GM21515 (cell line): ENCODE measurements at regions not wholly inside any gene's neighbourhood (a gene's known extent, or its start where the extent isn't known, plus 50 kb on each side); places are given as distances from the start of the nearest gene placed in this dataset.

Source experiments
- ATAC-seq: cut with Tn5 transposase; IDR thresholded peaks from one replicate; pipeline ENCODE4 v1.9.1; 2021; ENCODE audit not compliant: unreplicated experiment

- ATAC-seq, result no peak
These were observed 259.5 kb upstream of the POU2AF2 start for GRCh38 chr11:110986016-110986415.

- ATAC-seq, result no peak
These were observed 260.0 kb upstream of the POU2AF2 start for GRCh38 chr11:110985547-110985946.

- ATAC-seq, result no peak
These were observed 260.8 kb upstream of the POU2AF2 start for GRCh38 chr11:110984693-110985092.

GRCh38 chr11:110984147-110984546 lies 261.4 kb upstream of the POU2AF2 start:
- no peak for ATAC-seq

GRCh38 chr11:110982214-110982613 lies 263.3 kb upstream of the POU2AF2 start:
- ATAC-seq, result no peak

- no peak for ATAC-seq
These were observed 265.8 kb upstream of the POU2AF2 start for GRCh38 chr11:110979696-110980095.

GRCh38 chr11:110977661-110978060 lies 265.4 kb upstream of the ARHGAP20 start:
- ATAC-seq, result no peak

- no peak for ATAC-seq
These were observed 262.5 kb upstream of the ARHGAP20 start for GRCh38 chr11:110974731-110975130.

GRCh38 chr11:110973401-110973980 lies 261.3 kb upstream of the ARHGAP20 start:
- ATAC-seq, result no peak

GRCh38 chr11:110972640-110973039 lies 260.4 kb upstream of the ARHGAP20 start:
- no peak for ATAC-seq

GRCh38 chr11:110972106-110972505 lies 259.9 kb upstream of the ARHGAP20 start:
- ATAC-seq, result no peak

- ATAC-seq, result no peak
These were observed 258.9 kb upstream of the ARHGAP20 start for GRCh38 chr11:110971140-110971539.

- ATAC-seq, result no peak
These were observed 256.3 kb upstream of the ARHGAP20 start for GRCh38 chr11:110968348-110969062.

GRCh38 chr11:110966131-110966530 lies 253.9 kb upstream of the ARHGAP20 start:
- no peak for ATAC-seq

- ATAC-seq, result no peak
These were observed 250.7 kb upstream of the ARHGAP20 start for GRCh38 chr11:110962921-110963320.

- no peak for ATAC-seq
These were observed 247.9 kb upstream of the ARHGAP20 start for GRCh38 chr11:110960167-110960566.

- no peak for ATAC-seq
These were observed 246.0 kb upstream of the ARHGAP20 start for GRCh38 chr11:110958216-110958615.

- ATAC-seq, result no peak
These were observed 243.5 kb upstream of the ARHGAP20 start for GRCh38 chr11:110955776-110956175.

GRCh38 chr11:110951950-110952503 lies 239.8 kb upstream of the ARHGAP20 start:
- no peak for ATAC-seq

- no peak for ATAC-seq
These were observed 239.1 kb upstream of the ARHGAP20 start for GRCh38 chr11:110951037-110951949.

GRCh38 chr11:110948112-110948511 lies 235.9 kb upstream of the ARHGAP20 start:
- ATAC-seq, result no peak
